Upper lobe of right lung (tissue), 1 donor: ENCODE measurements at regions not wholly inside any gene's neighbourhood (a gene's known extent, or its start where the extent isn't known, plus 50 kb on each side); places are given as distances from the start of the nearest gene placed in this dataset.
A peak's percentile ranks its signal among the peaks of the same experiment; 100 is the strongest.

Experiments
- ATAC-seq: fragments of 200-7000 bp; cut with Tn5 transposase; one replicate; pipeline ENCODE4 v1.9.1; 2020; ENCODE audit warnings: mild to moderate bottlenecking, moderate library complexity
- DNase-seq: peaks from one replicate; pipeline ENCODE4 v3.0.0-alpha.2; 2020
- H3K27ac ChIP-seq: fragments of 200-600 bp; one replicate; pipeline ENCODE4 v1.8.0; 2022
- H3K27me3 ChIP-seq: fragments of 200-600 bp; one replicate; pipeline ENCODE4 v1.8.0; 2022; ENCODE audit warnings: mild to moderate bottlenecking
- H3K36me3 ChIP-seq: fragments of 200-600 bp; one replicate; pipeline ENCODE4 v1.8.0; 2022
- H3K4me1 ChIP-seq: fragments of 200-600 bp; one replicate; pipeline ENCODE4 v1.8.0; 2022
- H3K4me3 ChIP-seq: fragments of 200-600 bp; one replicate; pipeline ENCODE4 v1.8.0; 2022; ENCODE audit warnings: mild to moderate bottlenecking
- H3K9me3 ChIP-seq: fragments of 200-600 bp; one replicate; pipeline ENCODE4 v1.8.0; 2022
- intact Hi-C: fragments of 100-400 bp; cut with DNase I; formaldehyde crosslinking; loops from one replicate; pipeline ENCODE4 v1.11.0; 2022
- TF ChIP-seq, protein P1 (sequence below): fragments of 200-600 bp; IDR thresholded peaks from one replicate; pipeline ENCODE4 v1.8.0; 2022; ENCODE audit warnings: antibody characterized with exemption
- donor health status: DM: no; HTN: yes; CAD: no; lungs with severe emphysema.

DNA sequence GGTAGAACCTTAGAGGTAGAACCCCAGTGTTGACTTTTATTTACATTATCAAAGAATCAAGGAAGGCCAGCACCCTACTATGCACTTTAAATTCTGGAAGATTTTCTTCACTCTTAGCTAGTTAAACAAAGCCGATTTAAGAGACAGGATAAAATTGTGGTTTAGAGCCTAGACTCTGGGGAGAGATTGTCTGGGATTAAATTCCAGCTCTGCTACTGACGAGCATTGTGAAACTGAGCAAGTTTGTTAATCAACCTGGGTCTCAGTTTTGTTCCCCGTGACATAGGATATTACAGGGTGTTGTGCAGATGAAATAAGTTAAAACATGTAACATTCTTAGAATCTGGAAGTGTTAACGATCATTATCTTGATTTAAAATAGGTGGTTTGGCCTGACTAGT is 83.5 kb downstream of the FEM1C start:
- no peak overlapping the region for H3K4me3 ChIP-seq
- no peaks in the 10 kb centered on the region for H3K36me3 ChIP-seq
- no peaks in the 10 kb centered on the region for H3K27me3 ChIP-seq
- DNase-seq: no peak
- intact Hi-C loops: no loop called here
- H3K4me1 ChIP-seq: peaks cover 6% of the 10 kb centered on the region
- no peaks in the 10 kb centered on the region for H3K9me3 ChIP-seq
- peak overlapping the region; percentile 20 for H3K27ac ChIP-seq
- TF ChIP-seq, protein P1, sequence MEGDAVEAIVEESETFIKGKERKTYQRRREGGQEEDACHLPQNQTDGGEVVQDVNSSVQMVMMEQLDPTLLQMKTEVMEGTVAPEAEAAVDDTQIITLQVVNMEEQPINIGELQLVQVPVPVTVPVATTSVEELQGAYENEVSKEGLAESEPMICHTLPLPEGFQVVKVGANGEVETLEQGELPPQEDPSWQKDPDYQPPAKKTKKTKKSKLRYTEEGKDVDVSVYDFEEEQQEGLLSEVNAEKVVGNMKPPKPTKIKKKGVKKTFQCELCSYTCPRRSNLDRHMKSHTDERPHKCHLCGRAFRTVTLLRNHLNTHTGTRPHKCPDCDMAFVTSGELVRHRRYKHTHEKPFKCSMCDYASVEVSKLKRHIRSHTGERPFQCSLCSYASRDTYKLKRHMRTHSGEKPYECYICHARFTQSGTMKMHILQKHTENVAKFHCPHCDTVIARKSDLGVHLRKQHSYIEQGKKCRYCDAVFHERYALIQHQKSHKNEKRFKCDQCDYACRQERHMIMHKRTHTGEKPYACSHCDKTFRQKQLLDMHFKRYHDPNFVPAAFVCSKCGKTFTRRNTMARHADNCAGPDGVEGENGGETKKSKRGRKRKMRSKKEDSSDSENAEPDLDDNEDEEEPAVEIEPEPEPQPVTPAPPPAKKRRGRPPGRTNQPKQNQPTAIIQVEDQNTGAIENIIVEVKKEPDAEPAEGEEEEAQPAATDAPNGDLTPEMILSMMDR: no peak
- no peak for ATAC-seq

DNA sequence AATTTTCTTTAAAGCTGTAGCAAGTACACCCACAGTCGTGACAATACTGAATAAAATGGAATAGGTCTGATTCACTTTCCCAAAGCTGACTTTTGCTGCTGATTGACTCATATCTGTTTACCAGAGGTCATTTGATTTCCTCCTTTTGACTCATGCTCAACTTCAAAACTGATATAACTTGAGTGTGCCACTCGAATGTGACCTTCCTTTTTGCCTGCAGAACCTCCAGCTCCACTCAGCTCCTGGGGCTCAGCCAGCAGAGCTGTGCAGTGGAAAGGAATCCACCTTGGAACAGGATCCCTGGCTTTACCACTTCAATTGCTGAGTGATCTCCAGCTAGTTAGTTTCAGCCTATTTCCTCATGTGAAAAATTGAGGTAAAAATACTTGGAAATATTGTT is 84.1 kb downstream of the FEM1C start:
- H3K27ac ChIP-seq: peak overlapping the region; percentile 20

DNA sequence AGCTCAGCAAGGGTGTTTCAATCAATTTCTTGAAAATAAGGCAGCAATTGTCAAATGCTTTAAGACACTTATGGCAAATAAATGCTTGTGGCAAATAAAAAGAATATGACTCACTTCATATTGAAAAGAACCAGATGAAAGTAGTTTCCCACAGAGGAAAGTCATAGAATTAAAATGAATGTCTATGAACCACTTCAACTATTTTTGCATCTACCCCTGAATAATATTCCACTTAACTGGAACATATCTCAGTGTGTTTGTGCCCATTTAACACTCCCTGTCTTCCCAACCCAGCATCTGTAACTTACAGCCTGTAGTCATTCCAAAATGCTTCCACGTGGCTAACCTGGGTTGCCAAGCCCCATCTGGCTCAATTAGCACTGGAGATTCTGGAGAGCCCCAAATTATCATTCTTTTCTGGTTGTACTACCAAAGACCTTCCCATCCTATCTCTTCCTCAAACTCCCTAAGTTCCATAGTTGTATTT is 84.7 kb downstream of the FEM1C start:
- peaks cover 10% of the 10 kb centered on the region for H3K4me1 ChIP-seq
- ATAC-seq (no peak), DNase-seq (no peak)
- H3K27me3 ChIP-seq: no peaks in the 10 kb centered on the region
- H3K4me3 ChIP-seq: no peak overlapping the region
- TF ChIP-seq, protein P1: no peak
- H3K36me3 ChIP-seq: no peaks in the 10 kb centered on the region
- no peaks in the 10 kb centered on the region for H3K9me3 ChIP-seq
- peak overlapping the region; percentile 20 for H3K27ac ChIP-seq
- intact Hi-C loops: no loop called here

More for the DNA sequence above, 84.1 kb downstream of the FEM1C start:
- ATAC-seq (peak; percentile 87), DNase-seq (peak; percentile 93)
- Histone ChIP-seq H3K27me3 (no peaks in the 10 kb centered on the region), H3K36me3 (no peaks in the 10 kb centered on the region), H3K4me1 (peaks cover 6% of the 10 kb centered on the region), H3K9me3 (no peaks in the 10 kb centered on the region), H3K4me3 (no peak overlapping the region)
- intact Hi-C loops: no loop called here
- TF ChIP-seq, protein P1: no peak

DNA sequence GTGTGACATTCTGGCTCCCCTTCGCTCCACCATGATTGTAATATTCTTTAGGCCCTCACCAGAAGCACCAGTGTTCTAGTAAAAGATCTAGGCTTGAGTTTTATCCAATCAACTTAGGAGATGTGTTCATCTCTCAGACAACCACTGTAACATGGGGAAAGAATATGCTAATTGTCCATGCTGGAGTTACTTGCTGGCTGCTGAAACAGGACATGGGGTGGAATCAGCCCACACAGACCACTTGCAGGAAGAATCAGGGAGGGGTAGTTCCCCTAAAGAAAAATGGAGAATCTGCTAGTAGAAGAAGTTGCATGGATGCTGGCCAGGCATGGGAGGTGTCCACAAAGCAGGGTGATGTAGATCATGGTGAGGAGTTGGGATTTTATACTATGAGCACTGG is 86.2 kb downstream of the FEM1C start:
- Histone ChIP-seq H3K4me3 (no peak overlapping the region), H3K9me3 (no peaks in the 10 kb centered on the region), H3K4me1 (peaks cover 15% of the 10 kb centered on the region), H3K36me3 (no peaks in the 10 kb centered on the region), H3K27ac (no peak overlapping the region), H3K27me3 (no peaks in the 10 kb centered on the region)
- ATAC-seq: peak; percentile 28
- intact Hi-C loops: no loop called here
- TF ChIP-seq, protein P1: no peak
- no peak for DNase-seq

DNA sequence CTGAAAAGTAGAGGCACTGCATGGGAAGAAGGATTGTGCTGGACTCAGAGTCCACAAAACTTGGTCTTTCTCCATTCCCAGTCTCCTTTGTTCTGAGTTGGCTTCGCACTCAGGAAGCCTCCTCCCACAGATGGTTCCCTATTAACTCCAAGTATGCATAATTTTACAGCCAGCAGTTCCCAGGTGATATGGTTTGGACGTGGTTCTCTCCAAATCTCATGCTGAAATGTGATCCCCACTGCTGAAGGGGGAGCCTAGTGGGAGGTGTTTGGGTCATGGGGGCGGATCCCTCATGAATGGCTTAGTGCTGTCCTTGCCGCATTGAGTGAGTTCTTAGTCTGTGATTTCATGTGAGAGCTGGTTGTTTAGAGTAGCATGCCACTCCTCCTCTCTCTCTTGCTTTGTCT is 86.6 kb downstream of the FEM1C start:
- no peaks in the 10 kb centered on the region for H3K36me3 ChIP-seq
- H3K9me3 ChIP-seq: no peaks in the 10 kb centered on the region
- intact Hi-C loops: no loop called here
- no peaks in the 10 kb centered on the region for H3K27me3 ChIP-seq
- H3K4me3 ChIP-seq: no peak overlapping the region
- DNase-seq: no peak
- H3K4me1 ChIP-seq: peaks cover 15% of the 10 kb centered on the region
- TF ChIP-seq, protein P1: no peak
- no peak overlapping the region for H3K27ac ChIP-seq
- peak; percentile 42 for ATAC-seq

DNA sequence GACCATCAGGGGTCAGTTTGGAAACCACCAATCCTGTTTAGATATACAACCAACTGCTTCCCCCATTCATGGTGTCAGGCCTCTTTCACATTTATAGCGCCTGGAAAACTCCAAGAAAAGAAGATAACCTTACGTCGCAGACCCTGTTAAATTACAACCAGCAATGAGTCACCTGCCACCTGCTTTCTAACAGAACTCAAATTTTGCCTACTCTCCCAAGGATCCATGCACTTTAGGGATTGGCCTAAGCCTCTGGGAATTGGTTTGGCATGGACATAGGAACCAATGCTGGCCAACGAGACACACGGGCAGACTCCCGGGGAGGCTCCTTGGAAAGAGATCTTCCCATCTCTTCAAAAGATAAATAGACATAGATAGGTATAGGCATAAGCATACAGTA is 87.0 kb downstream of the FEM1C start:
- H3K36me3 ChIP-seq: no peaks in the 10 kb centered on the region
- H3K9me3 ChIP-seq: no peaks in the 10 kb centered on the region
- H3K27ac ChIP-seq: no peak overlapping the region
- intact Hi-C loops: no loop called here
- no peaks in the 10 kb centered on the region for H3K27me3 ChIP-seq
- DNase-seq (no peak), ATAC-seq (no peak)
- TF ChIP-seq, protein P1: no peak
- H3K4me1 ChIP-seq: peaks cover 15% of the 10 kb centered on the region
- no peak overlapping the region for H3K4me3 ChIP-seq
